Transverse colon (tissue), 4 donors: ENCODE measurements at regions not wholly inside any gene's neighbourhood (a gene's known extent, or its start where the extent isn't known, plus 50 kb on each side); places are given as distances from the start of the nearest gene placed in this dataset.
"Not testable (repeated sequence)": the region's sequence is repeated elsewhere in the genome, so short reads cannot be mapped to it uniquely, and the experiment has no call there.

Experiments used
- CTCF ChIP-seq, 5 experiments: fragments of 200-600 bp in 3 of 5; fragments of 450-650 bp in 2 of 5; sonication (generic) in 3 of 5; IDR thresholded peaks; 1 replicate in 2 of 5; 2 replicates in 3 of 5; pipeline ENCODE4 v1.5.1; 2016 to 2017; ENCODE audit warnings: antibody characterized with exemption in 5 of 5, inconsistent platforms in 3 of 5, mild to moderate bottlenecking in 2 of 5, moderate library complexity in 1 of 5
- EP300 ChIP-seq: sonication (generic); formaldehyde crosslinking; IDR thresholded peaks from one replicate; pipeline ENCODE4 v1.6.1; 2017; ENCODE audit warnings: antibody characterized with exemption, low read depth
- POLR2A ChIP-seq: fragments of 450-650 bp; IDR thresholded peaks from one replicate; pipeline ENCODE4 v1.6.1; 2016; ENCODE audit warnings: antibody characterized with exemption, mild to moderate bottlenecking, moderate library complexity
- POLR2AphosphoS5 ChIP-seq, 3 donors: sonication (generic); formaldehyde crosslinking; IDR thresholded peaks; one replicate each; pipeline ENCODE4 v1.6.1; 2016; ENCODE audit warnings: antibody characterized with exemption in 3 of 3

- not testable (repeated sequence) for TF ChIP-seq POLR2AphosphoS5 (IDR thresholded peaks at IDR 0.05); CTCF (IDR thresholded peaks at IDR 0.05); POLR2A; EP300
Measured at GRCh38 chr2:113559820-113560219, 61.4 kb downstream of the FOXD4L1 start.
